GM23338 (cell line): ENCODE measurements at regions not wholly inside any gene's neighbourhood (a gene's known extent, or its start where the extent isn't known, plus 50 kb on each side); places are given as distances from the start of the nearest gene placed in this dataset.

Experiments used
- ATAC-seq: fragments of 200-7000 bp; cut with Tn5 transposase; 3 replicates; pipeline ENCODE4 v1.9.1; 2020
- DNase-seq: peaks from one replicate; pipeline ENCODE4 v3.0.0-alpha.2; 2015; ENCODE audit warnings: low spot score
- H2AFZ ChIP-seq: fragments of 200-600 bp; sonication (generic); 2 replicates; pipeline ENCODE4 v1.8.0; 2016; ENCODE audit warnings: antibody characterized with exemption, mild to moderate bottlenecking, moderate library complexity
- H3F3A ChIP-seq: fragments of 200-600 bp; sonication (generic); replicated peaks from 2 replicates; pipeline ENCODE4 v1.8.0; 2017; ENCODE audit warnings: antibody characterized with exemption, mixed run types, low read depth
- H3K27ac ChIP-seq: fragments of 200-600 bp; sonication (generic); 2 replicates; pipeline ENCODE4 v1.6.1; 2016; ENCODE audit warnings: low read depth
- H3K27me3 ChIP-seq: fragments of 200-600 bp; sonication (generic); 2 replicates; pipeline ENCODE4 v1.8.0; 2016; ENCODE audit warnings: mild to moderate bottlenecking, mixed run types, moderate library complexity; ENCODE audit not compliant: insufficient read depth
- H3K36me3 ChIP-seq: fragments of 200-600 bp; sonication (generic); 2 replicates; pipeline ENCODE4 v1.8.0; 2016; ENCODE audit warnings: mild to moderate bottlenecking; ENCODE audit not compliant: insufficient read depth
- H3K4me1 ChIP-seq: fragments of 200-600 bp; sonication (generic); 2 replicates; pipeline ENCODE4 v1.8.0; 2016; ENCODE audit warnings: mild to moderate bottlenecking, moderate library complexity; ENCODE audit not compliant: insufficient read depth
- H3K4me2 ChIP-seq: fragments of 200-600 bp; sonication (generic); 2 replicates; pipeline ENCODE4 v1.7.1; 2017; ENCODE audit warnings: mixed run types
- H3K4me3 ChIP-seq: fragments of 200-600 bp; sonication (generic); 2 replicates; pipeline ENCODE4 v1.6.1; 2016; ENCODE audit warnings: mixed run types
- H3K79me2 ChIP-seq: fragments of 200-600 bp; sonication (generic); replicated peaks from 2 replicates; pipeline ENCODE4 v1.8.0; 2017; ENCODE audit warnings: mild to moderate bottlenecking; ENCODE audit not compliant: insufficient read depth
- H3K9me2 ChIP-seq: fragments of 200-600 bp; sonication (generic); 2 replicates; pipeline ENCODE4 v1.8.0; 2017; ENCODE audit not compliant: insufficient read depth
- H4K20me1 ChIP-seq: fragments of 200-600 bp; sonication (generic); replicated peaks from 2 replicates; pipeline ENCODE4 v1.8.0; 2017; ENCODE audit warnings: mild to moderate bottlenecking; ENCODE audit not compliant: insufficient read depth
- H3K27ac Mint-ChIP-seq: 2 replicates; pipeline ENCODE4 v1.8.0; 2020; ENCODE audit warnings: inconsistent platforms, mild to moderate bottlenecking, moderate library complexity, mixed read lengths
- H3K27me3 Mint-ChIP-seq: 3 replicates; pipeline ENCODE4 v1.8.0; 2022; ENCODE audit warnings: low read depth, mild to moderate bottlenecking, moderate library complexity, mixed read lengths, inconsistent platforms; ENCODE audit not compliant: insufficient read depth, poor library complexity
- H3K36me3 Mint-ChIP-seq: 3 replicates; pipeline ENCODE4 v1.8.0; 2021; ENCODE audit warnings: low read depth, mild to moderate bottlenecking, inconsistent platforms, moderate library complexity, mixed read lengths
- H3K4me1 Mint-ChIP-seq: 3 replicates; pipeline ENCODE4 v1.8.0; 2020; ENCODE audit warnings: mild to moderate bottlenecking, inconsistent platforms, mixed read lengths
- H3K4me3 Mint-ChIP-seq: 3 replicates; pipeline ENCODE4 v1.8.0; 2021; ENCODE audit warnings: moderate library complexity, mild to moderate bottlenecking, inconsistent platforms, mixed read lengths
- H3K9me3 Mint-ChIP-seq: 3 replicates; pipeline ENCODE4 v1.8.0; 2020; ENCODE audit warnings: moderate library complexity, mild to moderate bottlenecking, inconsistent platforms, mixed read lengths
- CREB1 ChIP-seq: fragments of 250-450 bp; sonication (Bioruptor Pico); IDR thresholded peaks from 2 replicates; pipeline ENCODE4 v1.5.0; 2020; ENCODE audit warnings: low read depth, mild to moderate bottlenecking, moderate library complexity
- CTCF ChIP-seq, 2 experiments: fragments of 200-600 bp in 1 of 2; sonication (generic) in 1 of 2; conservative IDR thresholded peaks; 2 replicates each; pipeline versions ENCODE4 v1.5.1 to v1.6.1; 2016 to 2017; ENCODE audit warnings: antibody characterized with exemption in 2 of 2, low read depth in 2 of 2, mild to moderate bottlenecking in 2 of 2, moderate library complexity in 1 of 2
- ETS1 ChIP-seq: IDR thresholded peaks from 2 replicates; pipeline ENCODE4 v1.6.1; 2016; ENCODE audit warnings: antibody characterized with exemption
- EZH2 ChIP-seq: fragments of 200-600 bp; sonication (generic); IDR thresholded peaks from one replicate; pipeline ENCODE4 v1.8.0; 2017; ENCODE audit warnings: antibody characterized with exemption, mild to moderate bottlenecking, low read depth; ENCODE audit not compliant: unreplicated experiment
- EZH2phosphoT487 ChIP-seq: fragments of 200-600 bp; sonication (generic); IDR thresholded peaks from one replicate; pipeline ENCODE4 v1.8.1; 2018; ENCODE audit warnings: antibody characterized with exemption; ENCODE audit not compliant: unreplicated experiment
- JUNB ChIP-seq: IDR thresholded peaks from one replicate; pipeline ENCODE4 v1.6.1; 2016; ENCODE audit warnings: antibody characterized with exemption; ENCODE audit not compliant: unreplicated experiment
- NANOG ChIP-seq: IDR thresholded peaks from 2 replicates; pipeline ENCODE4 v1.6.1; 2016; ENCODE audit warnings: antibody characterized with exemption, borderline replicate concordance
- POLR2AphosphoS5 ChIP-seq: IDR thresholded peaks from 2 replicates; pipeline ENCODE4 v1.6.1; 2016; ENCODE audit warnings: antibody characterized with exemption, low read depth
- STAT1 ChIP-seq: IDR thresholded peaks from one replicate; pipeline ENCODE4 v1.6.1; 2016; ENCODE audit warnings: antibody characterized with exemption; ENCODE audit not compliant: unreplicated experiment
- ZNF114 ChIP-seq: fragments of 250-450 bp; sonication (Bioruptor Pico); IDR thresholded peaks from 2 replicates; pipeline ENCODE4 v1.5.0; 2020; ENCODE audit warnings: mild to moderate bottlenecking, moderate library complexity
- ZNF331 ChIP-seq: fragments of 250-450 bp; sonication (Bioruptor Pico); IDR thresholded peaks from 2 replicates; pipeline ENCODE4 v1.5.0; 2020; ENCODE audit warnings: low read depth, mild to moderate bottlenecking, moderate library complexity
- TF ChIP-seq, protein P1 (sequence below): fragments of 250-450 bp; sonication (Bioruptor Pico); IDR thresholded peaks from 2 replicates; pipeline ENCODE4 v1.5.0; 2020; ENCODE audit warnings: mild to moderate bottlenecking, moderate library complexity
- TF ChIP-seq, protein P2 (sequence below): IDR thresholded peaks from one replicate; pipeline ENCODE4 v1.6.1; 2018; ENCODE audit warnings: antibody characterized with exemption; ENCODE audit not compliant: unreplicated experiment

DNA sequence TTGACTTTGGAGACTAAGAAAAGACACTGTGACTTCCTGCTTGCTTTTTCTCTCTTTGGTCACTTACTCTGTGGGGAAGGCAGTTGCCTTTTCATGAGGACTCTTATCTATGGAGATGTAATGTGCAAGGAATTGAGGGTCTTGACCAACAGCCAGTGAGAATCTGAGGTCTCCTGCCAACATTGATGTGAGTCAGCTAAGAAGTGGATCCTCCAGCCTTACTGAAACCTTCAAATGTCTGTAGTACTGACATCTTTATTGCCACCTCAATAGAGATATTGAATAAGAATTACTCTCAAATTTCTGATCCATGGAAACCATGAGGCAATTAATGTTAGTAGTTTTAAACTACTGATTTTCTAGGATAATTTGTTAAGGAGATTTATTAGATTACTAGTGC, 598.4 kb downstream of the ADGRL2 start:
- Histone ChIP-seq H3K4me2 (no peak overlapping the region), H3K4me1 (no peaks in the 10 kb centered on the region), H4K20me1 (no peaks in the 10 kb centered on the region), H3K36me3 (no peaks in the 10 kb centered on the region), H3K4me3 (no peak overlapping the region), H3F3A (no peaks in the 10 kb centered on the region), H3K27ac (no peak overlapping the region), H3K27me3 (no peaks in the 10 kb centered on the region), H3K79me2 (no peaks in the 10 kb centered on the region), H2AFZ (no peak overlapping the region), H3K9me2 (no peaks in the 10 kb centered on the region; the same call in 1 of the 2 replicates)
- H3K27me3 Mint-ChIP-seq, result peaks cover 1% of the 10 kb centered on the region
- H3K4me3 Mint-ChIP-seq, result no peak overlapping the region
- no peaks in the 10 kb centered on the region for H3K9me3 Mint-ChIP-seq
- no peaks in the 10 kb centered on the region for H3K4me1 Mint-ChIP-seq
- no peak for DNase-seq
- H3K36me3 Mint-ChIP-seq, result no peaks in the 10 kb centered on the region
- H3K27ac Mint-ChIP-seq, result no peak overlapping the region
- no peak for TF ChIP-seq ETS1
- TF ChIP-seq, protein P1, sequence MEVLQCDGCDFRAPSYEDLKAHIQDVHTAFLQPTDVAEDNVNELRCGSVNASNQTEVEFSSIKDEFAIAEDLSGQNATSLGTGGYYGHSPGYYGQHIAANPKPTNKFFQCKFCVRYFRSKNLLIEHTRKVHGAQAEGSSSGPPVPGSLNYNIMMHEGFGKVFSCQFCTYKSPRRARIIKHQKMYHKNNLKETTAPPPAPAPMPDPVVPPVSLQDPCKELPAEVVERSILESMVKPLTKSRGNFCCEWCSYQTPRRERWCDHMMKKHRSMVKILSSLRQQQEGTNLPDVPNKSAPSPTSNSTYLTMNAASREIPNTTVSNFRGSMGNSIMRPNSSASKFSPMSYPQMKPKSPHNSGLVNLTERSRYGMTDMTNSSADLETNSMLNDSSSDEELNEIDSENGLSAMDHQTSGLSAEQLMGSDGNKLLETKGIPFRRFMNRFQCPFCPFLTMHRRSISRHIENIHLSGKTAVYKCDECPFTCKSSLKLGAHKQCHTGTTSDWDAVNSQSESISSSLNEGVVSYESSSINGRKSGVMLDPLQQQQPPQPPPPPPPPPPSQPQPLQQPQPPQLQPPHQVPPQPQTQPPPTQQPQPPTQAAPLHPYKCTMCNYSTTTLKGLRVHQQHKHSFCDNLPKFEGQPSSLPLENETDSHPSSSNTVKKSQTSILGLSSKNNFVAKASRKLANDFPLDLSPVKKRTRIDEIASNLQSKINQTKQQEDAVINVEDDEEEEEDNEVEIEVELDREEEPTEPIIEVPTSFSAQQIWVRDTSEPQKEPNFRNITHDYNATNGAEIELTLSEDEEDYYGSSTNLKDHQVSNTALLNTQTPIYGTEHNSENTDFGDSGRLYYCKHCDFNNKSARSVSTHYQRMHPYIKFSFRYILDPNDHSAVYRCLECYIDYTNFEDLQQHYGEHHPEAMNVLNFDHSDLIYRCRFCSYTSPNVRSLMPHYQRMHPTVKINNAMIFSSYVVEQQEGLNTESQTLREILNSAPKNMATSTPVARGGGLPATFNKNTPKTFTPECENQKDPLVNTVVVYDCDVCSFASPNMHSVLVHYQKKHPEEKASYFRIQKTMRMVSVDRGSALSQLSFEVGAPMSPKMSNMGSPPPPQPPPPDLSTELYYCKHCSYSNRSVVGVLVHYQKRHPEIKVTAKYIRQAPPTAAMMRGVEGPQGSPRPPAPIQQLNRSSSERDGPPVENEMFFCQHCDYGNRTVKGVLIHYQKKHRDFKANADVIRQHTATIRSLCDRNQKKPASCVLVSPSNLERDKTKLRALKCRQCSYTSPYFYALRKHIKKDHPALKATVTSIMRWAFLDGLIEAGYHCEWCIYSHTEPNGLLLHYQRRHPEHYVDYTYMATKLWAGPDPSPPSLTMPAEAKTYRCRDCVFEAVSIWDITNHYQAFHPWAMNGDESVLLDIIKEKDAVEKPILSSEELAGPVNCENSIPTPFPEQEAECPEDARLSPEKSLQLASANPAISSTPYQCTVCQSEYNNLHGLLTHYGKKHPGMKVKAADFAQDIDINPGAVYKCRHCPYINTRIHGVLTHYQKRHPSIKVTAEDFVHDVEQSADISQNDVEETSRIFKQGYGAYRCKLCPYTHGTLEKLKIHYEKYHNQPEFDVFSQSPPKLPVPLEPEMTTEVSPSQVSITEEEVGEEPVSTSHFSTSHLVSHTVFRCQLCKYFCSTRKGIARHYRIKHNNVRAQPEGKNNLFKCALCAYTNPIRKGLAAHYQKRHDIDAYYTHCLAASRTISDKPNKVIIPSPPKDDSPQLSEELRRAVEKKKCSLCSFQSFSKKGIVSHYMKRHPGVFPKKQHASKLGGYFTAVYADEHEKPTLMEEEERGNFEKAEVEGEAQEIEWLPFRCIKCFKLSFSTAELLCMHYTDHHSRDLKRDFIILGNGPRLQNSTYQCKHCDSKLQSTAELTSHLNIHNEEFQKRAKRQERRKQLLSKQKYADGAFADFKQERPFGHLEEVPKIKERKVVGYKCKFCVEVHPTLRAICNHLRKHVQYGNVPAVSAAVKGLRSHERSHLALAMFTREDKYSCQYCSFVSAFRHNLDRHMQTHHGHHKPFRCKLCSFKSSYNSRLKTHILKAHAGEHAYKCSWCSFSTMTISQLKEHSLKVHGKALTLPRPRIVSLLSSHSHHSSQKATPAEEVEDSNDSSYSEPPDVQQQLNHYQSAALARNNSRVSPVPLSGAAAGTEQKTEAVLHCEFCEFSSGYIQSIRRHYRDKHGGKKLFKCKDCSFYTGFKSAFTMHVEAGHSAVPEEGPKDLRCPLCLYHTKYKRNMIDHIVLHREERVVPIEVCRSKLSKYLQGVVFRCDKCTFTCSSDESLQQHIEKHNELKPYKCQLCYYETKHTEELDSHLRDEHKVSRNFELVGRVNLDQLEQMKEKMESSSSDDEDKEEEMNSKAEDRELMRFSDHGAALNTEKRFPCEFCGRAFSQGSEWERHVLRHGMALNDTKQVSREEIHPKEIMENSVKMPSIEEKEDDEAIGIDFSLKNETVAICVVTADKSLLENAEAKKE (CRISPR knock-in tag), result no peak
- no peak for TF ChIP-seq NANOG
- TF ChIP-seq ZNF331 (CRISPR knock-in tag), result no peak
- TF ChIP-seq JUNB, result no peak
- no peak for TF ChIP-seq CTCF (conservative IDR thresholded peaks at IDR 0.05; ENCODE audit: low read depth in 2 of 2)
- TF ChIP-seq POLR2AphosphoS5, result no peak
- no peak for TF ChIP-seq CREB1 (CRISPR knock-in tag)
- no peak for TF ChIP-seq EZH2
- no peak for TF ChIP-seq ZNF114 (CRISPR knock-in tag)
- TF ChIP-seq, protein P2, sequence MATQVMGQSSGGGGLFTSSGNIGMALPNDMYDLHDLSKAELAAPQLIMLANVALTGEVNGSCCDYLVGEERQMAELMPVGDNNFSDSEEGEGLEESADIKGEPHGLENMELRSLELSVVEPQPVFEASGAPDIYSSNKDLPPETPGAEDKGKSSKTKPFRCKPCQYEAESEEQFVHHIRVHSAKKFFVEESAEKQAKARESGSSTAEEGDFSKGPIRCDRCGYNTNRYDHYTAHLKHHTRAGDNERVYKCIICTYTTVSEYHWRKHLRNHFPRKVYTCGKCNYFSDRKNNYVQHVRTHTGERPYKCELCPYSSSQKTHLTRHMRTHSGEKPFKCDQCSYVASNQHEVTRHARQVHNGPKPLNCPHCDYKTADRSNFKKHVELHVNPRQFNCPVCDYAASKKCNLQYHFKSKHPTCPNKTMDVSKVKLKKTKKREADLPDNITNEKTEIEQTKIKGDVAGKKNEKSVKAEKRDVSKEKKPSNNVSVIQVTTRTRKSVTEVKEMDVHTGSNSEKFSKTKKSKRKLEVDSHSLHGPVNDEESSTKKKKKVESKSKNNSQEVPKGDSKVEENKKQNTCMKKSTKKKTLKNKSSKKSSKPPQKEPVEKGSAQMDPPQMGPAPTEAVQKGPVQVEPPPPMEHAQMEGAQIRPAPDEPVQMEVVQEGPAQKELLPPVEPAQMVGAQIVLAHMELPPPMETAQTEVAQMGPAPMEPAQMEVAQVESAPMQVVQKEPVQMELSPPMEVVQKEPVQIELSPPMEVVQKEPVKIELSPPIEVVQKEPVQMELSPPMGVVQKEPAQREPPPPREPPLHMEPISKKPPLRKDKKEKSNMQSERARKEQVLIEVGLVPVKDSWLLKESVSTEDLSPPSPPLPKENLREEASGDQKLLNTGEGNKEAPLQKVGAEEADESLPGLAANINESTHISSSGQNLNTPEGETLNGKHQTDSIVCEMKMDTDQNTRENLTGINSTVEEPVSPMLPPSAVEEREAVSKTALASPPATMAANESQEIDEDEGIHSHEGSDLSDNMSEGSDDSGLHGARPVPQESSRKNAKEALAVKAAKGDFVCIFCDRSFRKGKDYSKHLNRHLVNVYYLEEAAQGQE, result no peak
- no peak for TF ChIP-seq EZH2phosphoT487
- no peak for TF ChIP-seq STAT1
- no peak for ATAC-seq
